Neuron (in vitro differentiated cells): ENCODE measurements at regions not wholly inside any gene's neighbourhood (a gene's known extent, or its start where the extent isn't known, plus 50 kb on each side); places are given as distances from the start of the nearest gene placed in this dataset.

Experiments used
- H2AFZ ChIP-seq: one replicate; pipeline ENCODE4 v1.6.1; 2013; ENCODE audit warnings: low read depth, mild to moderate bottlenecking, inconsistent platforms, low read length, moderate library complexity
- H3K27me3 ChIP-seq: one replicate; pipeline ENCODE4 v1.6.1; 2013; ENCODE audit warnings: low read length; ENCODE audit not compliant: insufficient read depth
- H3K36me3 ChIP-seq: one replicate; pipeline ENCODE4 v1.6.1; 2013; ENCODE audit warnings: low read length; ENCODE audit not compliant: insufficient read depth
- H3K4me1 ChIP-seq: one replicate; pipeline ENCODE4 v1.6.1; 2013; ENCODE audit warnings: low read length; ENCODE audit not compliant: insufficient read depth
- H3K4me3 ChIP-seq: 2 replicates; pipeline ENCODE4 v1.5.1; 2013; ENCODE audit warnings: mild to moderate bottlenecking, low read length, moderate library complexity
- H3K9me3 ChIP-seq: one replicate; pipeline ENCODE4 v1.6.1; 2013; ENCODE audit warnings: low read length

DNA sequence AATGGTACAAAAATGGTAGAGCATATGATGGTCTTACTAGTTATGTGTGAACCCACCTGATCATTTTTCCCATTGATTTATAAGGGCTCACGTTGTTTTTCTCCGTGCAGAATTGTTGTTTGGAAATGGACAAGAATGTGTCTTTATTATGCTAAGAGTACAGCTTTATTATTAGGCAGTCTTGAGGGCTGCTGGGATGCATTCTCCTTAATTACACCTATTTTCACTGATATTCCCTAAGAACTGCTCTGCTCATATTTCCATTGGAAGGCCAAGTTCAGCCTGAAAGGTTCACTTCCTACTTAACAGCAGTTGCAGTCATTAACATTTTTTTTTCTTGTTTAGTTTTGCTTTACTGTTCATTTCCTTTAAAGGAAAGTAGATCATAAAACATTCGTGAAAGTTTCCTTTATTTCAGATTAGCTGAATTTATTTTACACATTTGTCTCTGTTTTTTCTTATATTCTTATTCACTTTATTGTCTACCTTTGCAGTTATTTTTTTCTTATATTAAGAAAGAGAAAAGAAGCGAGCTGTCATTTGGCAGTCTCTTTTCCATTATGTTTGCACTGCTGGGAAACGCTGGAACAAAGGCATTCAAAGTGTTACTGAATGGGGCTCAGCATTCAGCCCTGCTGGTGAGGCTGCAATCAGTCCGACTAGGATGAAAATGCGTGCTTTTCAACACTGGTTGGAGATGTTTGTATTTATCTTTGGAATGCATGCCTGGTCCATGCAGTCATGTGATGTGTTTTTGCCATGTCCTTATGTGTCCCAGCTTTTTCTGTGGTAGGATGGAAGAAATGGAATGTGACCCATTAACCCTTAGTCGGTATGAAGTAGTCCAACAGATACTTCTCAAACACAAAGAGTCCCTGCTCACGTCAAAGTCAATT lies 602.7 kb upstream of the ZNF608 start:
- Histone ChIP-seq H3K27me3 (no peaks in the 10 kb centered on the region), H3K4me3 (peak overlapping the region; percentile 39), H3K9me3 (peaks cover 5% of the 10 kb centered on the region), H3K4me1 (peaks cover 39% of the 10 kb centered on the region), H3K36me3 (no peaks in the 10 kb centered on the region), H2AFZ (peak overlapping the region; percentile 1)

DNA sequence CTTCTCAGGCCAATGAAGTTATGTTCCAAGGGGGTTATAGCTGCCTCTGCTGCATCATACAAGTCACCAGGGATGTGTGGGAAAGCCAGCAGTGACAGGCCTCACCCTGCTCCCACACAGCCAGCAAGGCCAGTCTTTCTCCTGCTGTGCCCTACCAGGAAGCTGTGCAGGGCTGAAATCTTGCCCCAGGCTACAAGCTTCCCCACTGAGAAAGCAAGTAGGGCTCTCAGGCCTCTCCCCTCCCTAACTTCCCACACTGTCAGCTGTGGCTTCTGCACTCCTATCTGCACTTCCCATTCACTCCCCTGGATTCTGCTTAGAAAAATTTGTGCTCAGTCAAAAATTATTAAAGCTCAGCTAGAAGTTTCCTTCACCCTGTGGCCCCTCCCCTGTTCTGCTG lies 611.2 kb upstream of the ZNF608 start:
- Histone ChIP-seq H3K36me3 (no peaks in the 10 kb centered on the region), H3K4me1 (no peaks in the 10 kb centered on the region), H3K4me3 (no peak overlapping the region), H3K27me3 (no peaks in the 10 kb centered on the region), H2AFZ (no peak overlapping the region), H3K9me3 (peaks cover 14% of the 10 kb centered on the region)

DNA sequence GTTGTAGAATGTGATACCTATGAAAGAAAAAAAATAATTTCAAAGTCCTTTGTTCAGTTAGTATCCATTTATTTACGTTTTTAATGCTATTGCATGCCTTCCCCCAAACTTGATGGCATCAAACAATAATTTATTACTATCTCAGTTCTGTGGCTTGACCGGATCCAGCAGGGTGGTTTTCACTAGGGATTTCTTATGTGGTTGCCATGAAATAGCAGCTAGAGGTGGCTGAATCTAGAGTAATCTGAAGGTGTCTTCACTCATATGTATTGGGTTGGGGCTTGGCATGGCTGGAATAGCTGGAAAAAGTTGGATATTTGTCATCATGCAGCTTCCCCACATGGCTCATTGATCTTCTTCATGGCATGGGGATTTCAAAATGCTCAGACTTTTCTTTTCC lies 619.3 kb upstream of the ZNF608 start:
- peaks cover 4% of the 10 kb centered on the region for H3K9me3 ChIP-seq
- H3K4me3 ChIP-seq, result no peak overlapping the region
- peaks cover 24% of the 10 kb centered on the region for H3K4me1 ChIP-seq
- H3K27me3 ChIP-seq, result no peaks in the 10 kb centered on the region
- no peaks in the 10 kb centered on the region for H3K36me3 ChIP-seq
- no peak overlapping the region for H2AFZ ChIP-seq

DNA sequence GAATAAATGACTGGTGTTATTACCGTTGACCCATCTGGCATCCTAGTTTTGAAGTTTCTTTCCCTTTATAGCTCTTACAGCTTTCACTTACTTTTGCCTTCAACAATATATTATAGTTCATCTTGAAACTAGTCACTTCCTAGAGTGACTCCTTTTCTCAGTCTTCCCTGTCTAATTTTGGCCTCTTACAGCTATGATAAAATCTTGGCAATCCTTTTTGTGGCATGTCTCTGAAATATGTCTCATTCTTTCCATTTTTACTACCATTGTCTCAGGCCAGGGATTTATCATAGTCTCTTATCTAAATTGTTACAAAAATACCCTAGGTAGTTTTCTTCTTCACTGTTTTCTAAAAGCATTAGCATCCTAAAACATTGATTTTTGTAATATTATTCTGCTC lies 621.3 kb upstream of the ZNF608 start:
- H3K4me1 ChIP-seq, result peaks cover 42% of the 10 kb centered on the region
- no peaks in the 10 kb centered on the region for H3K27me3 ChIP-seq
- no peaks in the 10 kb centered on the region for H3K36me3 ChIP-seq
- H2AFZ ChIP-seq, result no peak overlapping the region
- H3K4me3 ChIP-seq, result no peak overlapping the region
- peaks cover 4% of the 10 kb centered on the region for H3K9me3 ChIP-seq

DNA sequence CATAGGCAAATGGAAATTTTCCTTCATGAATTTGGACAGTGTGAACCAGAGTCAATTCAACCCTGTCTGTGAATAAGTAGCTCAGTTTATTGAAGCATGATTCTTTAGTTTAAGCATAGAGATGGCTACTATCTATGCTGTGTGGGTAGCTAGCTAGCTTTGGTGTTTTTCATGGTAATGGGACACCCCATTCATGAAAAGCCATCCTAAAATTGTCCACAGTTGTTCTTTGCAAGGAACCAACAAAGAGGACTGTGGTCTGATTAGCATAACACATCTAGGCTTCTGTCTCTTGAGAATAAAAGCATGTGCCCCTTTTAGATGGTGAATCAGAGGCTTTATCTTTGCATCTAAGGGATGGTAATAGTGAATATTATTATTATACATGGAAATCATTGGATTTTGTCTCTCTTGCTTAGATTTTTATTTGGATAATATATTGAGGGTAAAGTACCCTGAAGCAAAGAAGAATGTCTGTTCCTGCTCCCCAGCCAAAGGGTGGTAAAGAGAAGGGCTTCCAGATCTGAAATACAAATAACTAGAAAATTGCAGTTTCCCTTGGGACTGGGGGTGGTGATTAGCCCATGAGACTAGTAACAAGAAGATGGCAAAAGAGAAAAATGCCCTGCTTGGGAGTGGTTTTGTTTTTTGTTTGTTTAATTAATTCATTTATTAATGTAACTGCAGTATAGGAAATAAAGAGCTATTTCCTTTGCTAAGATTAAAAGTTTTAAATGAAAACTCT lies 624.2 kb upstream of the ZNF608 start:
- H3K27me3 ChIP-seq, result no peaks in the 10 kb centered on the region
- peaks cover 62% of the 10 kb centered on the region for H3K4me1 ChIP-seq
- H3K4me3 ChIP-seq, result no peak overlapping the region
- H3K9me3 ChIP-seq, result peaks cover 4% of the 10 kb centered on the region
- no peak overlapping the region for H2AFZ ChIP-seq
- no peaks in the 10 kb centered on the region for H3K36me3 ChIP-seq

DNA sequence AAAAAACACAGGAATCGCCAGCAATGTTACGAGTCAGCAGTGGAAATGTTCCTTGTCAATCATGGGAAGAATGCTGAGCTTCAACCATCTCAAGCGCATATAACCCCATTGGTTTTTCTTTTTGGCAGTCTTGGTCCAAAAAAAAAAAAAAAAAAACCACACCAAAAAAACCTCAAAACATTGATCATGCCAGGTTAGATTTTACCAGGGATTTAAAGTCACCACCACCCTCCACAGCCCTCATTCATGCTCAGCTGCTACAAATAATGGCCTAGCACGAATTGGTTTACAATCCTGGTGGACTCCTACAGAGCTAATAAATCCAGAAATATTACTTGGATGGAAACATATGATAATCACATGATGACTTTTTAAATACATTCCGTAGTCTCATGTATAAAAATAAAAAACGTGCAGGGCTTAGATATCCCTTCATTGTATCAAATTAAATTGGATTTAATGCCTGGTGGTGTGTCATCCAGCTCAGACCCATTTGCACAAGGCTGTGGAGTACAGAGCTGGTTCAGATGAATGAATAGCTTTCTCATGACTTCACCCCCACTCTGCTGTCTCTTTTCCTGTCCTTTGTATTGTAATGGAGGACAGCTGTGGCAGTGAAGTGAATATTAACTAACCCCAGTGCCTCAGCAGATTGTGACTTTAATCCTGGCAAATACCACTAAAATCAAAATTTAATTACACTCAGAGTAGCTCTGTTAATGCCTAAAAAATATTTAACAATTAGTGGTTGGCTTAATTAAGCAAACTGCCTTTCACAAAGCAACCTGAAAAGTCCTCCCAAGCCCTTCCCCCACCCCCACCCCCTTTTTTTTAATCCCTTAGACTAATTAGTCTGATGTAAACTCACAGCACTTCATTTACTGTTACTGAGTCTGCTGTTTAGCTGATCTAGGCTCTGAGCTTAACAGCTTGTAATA lies 626.5 kb upstream of the ZNF608 start:
- Histone ChIP-seq H3K9me3 (peaks cover 4% of the 10 kb centered on the region), H3K36me3 (no peaks in the 10 kb centered on the region), H3K4me3 (no peak overlapping the region), H2AFZ (peak overlapping the region; percentile 67), H3K4me1 (peaks cover 71% of the 10 kb centered on the region), H3K27me3 (no peaks in the 10 kb centered on the region)

DNA sequence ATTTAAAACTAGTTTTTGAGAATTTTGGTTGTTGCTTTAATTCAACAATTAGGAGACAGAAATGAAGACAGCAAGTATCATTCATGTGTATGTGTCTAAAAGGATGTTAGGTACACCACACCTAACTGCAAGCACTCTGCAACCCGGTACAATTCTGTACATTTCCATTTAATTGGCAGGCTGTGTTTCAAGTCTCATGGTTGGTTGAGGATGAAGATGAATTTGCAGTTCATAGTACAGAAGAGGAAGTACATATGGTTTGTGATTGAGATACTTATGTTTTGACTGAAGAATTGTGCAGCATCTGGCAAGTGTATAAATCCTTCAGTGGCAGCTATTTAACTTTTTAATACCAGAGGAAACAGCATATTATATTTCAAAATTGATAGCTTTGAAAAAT lies 628.7 kb upstream of the ZNF608 start:
- Histone ChIP-seq H3K27me3 (no peaks in the 10 kb centered on the region), H3K9me3 (no peaks in the 10 kb centered on the region), H3K4me1 (peaks cover 65% of the 10 kb centered on the region), H3K4me3 (no peak overlapping the region), H3K36me3 (no peaks in the 10 kb centered on the region), H2AFZ (no peak overlapping the region)

DNA sequence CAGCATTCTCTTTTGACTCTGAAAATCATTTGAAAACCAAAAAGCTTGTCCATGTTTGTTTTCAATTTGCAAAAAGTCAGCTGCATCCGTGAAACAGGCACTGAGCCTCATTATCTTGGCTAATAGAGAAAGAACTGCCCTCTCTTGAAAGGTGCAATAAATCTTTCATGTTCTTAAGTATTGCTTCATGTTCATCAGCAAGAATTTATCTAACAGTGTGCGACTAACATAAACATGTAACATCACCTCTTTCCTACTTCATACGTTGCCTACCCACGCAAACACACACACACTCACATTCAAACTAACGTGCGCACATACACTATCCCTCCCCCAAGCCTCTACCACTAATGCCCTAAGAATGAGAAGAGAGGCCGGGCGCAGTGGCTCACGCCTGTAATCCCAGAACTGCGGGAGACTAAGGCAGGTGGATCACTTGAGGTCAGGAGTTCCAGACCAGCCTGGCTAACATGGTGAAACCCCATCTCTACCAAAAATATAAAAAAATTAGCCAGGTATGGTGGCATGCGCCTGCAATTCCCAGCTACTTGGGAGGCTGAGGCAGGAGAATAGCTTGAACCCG lies 629.7 kb upstream of the ZNF608 start:
- no peaks in the 10 kb centered on the region for H3K9me3 ChIP-seq
- peaks cover 56% of the 10 kb centered on the region for H3K4me1 ChIP-seq
- no peak overlapping the region for H2AFZ ChIP-seq
- no peaks in the 10 kb centered on the region for H3K27me3 ChIP-seq
- H3K36me3 ChIP-seq, result no peaks in the 10 kb centered on the region
- no peak overlapping the region for H3K4me3 ChIP-seq

DNA sequence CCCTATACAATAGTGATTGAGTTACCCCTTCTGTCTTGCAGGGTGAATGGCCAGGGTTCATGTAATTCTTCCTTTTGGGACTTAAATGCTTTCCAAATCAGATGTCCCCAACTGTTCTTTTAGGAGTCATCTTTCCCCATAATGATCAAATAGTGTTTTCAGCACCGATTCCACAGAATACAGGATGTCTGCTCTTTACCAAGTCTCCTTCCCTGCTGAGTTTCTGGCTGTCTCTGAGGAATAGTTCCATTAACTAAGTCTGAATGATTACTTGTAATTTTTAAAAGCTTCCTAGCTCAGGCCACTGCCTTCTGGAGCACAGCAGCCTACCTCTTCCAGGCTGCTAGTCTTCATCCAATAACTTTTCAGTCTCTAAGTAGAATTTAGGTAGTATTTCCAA lies 630.7 kb upstream of the ZNF608 start:
- Histone ChIP-seq H2AFZ (peak overlapping the region; percentile 6), H3K4me1 (peaks cover 47% of the 10 kb centered on the region), H3K9me3 (no peaks in the 10 kb centered on the region), H3K36me3 (no peaks in the 10 kb centered on the region), H3K27me3 (no peaks in the 10 kb centered on the region), H3K4me3 (no peak overlapping the region)

DNA sequence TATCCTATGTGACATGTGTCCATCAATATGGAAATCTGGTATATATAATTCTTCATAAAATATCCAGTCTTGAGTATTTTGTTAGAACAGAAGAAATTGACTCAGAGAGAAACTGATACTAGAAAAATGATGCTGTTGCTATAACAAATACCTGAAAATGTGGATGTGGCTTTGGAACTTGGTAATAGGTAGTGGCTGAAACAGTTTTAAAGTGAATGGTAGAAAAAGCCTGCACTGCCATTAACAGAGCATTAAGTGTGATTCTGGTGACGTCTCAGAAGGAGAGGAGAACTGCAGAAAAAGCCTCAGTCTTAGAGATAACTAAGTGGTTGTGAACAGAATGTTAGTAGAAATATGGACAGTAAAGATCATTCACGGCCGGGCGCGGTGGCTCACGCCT lies 634.9 kb upstream of the ZNF608 start:
- Histone ChIP-seq H3K27me3 (no peaks in the 10 kb centered on the region), H3K9me3 (no peaks in the 10 kb centered on the region), H3K36me3 (no peaks in the 10 kb centered on the region), H3K4me1 (peaks cover 16% of the 10 kb centered on the region), H2AFZ (no peak overlapping the region), H3K4me3 (no peak overlapping the region)

DNA sequence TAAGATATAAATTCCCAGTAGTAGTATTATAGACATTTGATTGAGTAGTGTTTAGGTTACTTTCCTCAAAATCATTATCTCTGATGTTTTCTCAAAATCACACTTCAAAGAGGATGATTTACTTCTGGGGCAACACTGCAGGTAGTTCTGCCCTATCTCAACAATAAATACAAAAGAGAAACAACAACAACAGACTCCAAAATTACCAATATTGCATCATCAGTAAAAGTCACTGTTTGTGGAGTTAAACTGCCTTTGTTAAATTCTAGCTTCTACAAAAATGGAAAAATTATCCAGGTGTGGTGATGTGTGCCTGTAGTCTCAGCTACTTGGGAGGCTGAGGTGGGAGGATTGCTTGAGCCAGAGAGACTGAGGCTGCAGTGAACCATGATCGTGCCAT lies 637.6 kb upstream of the ZNF608 start:
- Histone ChIP-seq H3K9me3 (no peaks in the 10 kb centered on the region), H3K4me1 (no peaks in the 10 kb centered on the region)

DNA sequence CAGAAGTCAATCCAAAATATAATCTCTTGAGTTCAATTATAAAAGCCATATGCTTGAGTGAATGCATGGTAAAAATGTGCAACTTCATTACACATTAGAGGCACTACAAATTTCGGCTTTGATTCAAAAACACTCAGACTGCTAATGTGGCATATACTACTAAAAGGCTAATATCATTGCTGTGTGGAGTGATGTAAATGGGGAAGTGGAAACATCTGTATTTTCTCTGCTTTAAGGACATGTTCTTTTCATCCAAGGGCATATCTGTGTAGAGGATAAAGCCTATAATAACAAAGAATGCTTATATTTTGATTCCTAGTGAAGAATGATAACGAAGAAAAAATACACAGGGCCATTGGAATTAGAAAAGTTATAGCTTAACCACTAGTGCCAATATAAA lies 643.9 kb upstream of the ZNF608 start:
- H2AFZ ChIP-seq, result no peak overlapping the region
- peaks cover 5% of the 10 kb centered on the region for H3K9me3 ChIP-seq
- H3K4me1 ChIP-seq, result peaks cover 5% of the 10 kb centered on the region
- H3K36me3 ChIP-seq, result no peaks in the 10 kb centered on the region
- no peak overlapping the region for H3K4me3 ChIP-seq
- no peaks in the 10 kb centered on the region for H3K27me3 ChIP-seq

More for the DNA sequence above, 637.6 kb upstream of the ZNF608 start:
- Histone ChIP-seq H3K4me3 (no peak overlapping the region), H3K36me3 (no peaks in the 10 kb centered on the region), H3K27me3 (no peaks in the 10 kb centered on the region), H2AFZ (no peak overlapping the region)
